SK-N-SH treated with all-trans-retinoic acid at 6 μM for 48 hours (cell line): ENCODE measurements at regions not wholly inside any gene's neighbourhood (a gene's known extent, or its start where the extent isn't known, plus 50 kb on each side); places are given as distances from the start of the nearest gene placed in this dataset.

Experiments used
- BACH2 ChIP-seq: fragments of 250-450 bp; sonication (Bioruptor Pico); IDR thresholded peaks from 2 replicates; pipeline ENCODE4 v1.9.0; 2021; ENCODE audit warnings: mild to moderate bottlenecking, borderline replicate concordance
- CSDC2 ChIP-seq: fragments of 250-450 bp; sonication (Bioruptor Pico); IDR thresholded peaks from 2 replicates; pipeline ENCODE4 v1.5.0; 2020; ENCODE audit warnings: mild to moderate bottlenecking, moderate library complexity
- ESRRG ChIP-seq: fragments of 250-450 bp; sonication (Bioruptor Pico); IDR thresholded peaks from 2 replicates; pipeline ENCODE4 v1.6.1; 2021; ENCODE audit warnings: mild to moderate bottlenecking
- PPARA ChIP-seq: fragments of 250-450 bp; sonication (Bioruptor Pico); IDR thresholded peaks from 2 replicates; pipeline ENCODE4 v1.5.0; 2020; ENCODE audit warnings: mild to moderate bottlenecking, borderline replicate concordance
- TSHZ2 ChIP-seq: fragments of 250-450 bp; sonication (Bioruptor Pico); IDR thresholded peaks from 2 replicates; pipeline ENCODE4 v1.5.0; 2020; ENCODE audit warnings: mild to moderate bottlenecking, moderate library complexity
- ZFP3 ChIP-seq: fragments of 250-450 bp; sonication (Bioruptor Pico); IDR thresholded peaks from 2 replicates; pipeline ENCODE4 v1.5.0; 2020; ENCODE audit warnings: mild to moderate bottlenecking, moderate library complexity
- ZFP30 ChIP-seq: fragments of 450-650 bp; formaldehyde crosslinking; IDR thresholded peaks from 2 replicates; pipeline ENCODE4 v1.5.0; 2022; ENCODE audit warnings: mild to moderate bottlenecking, moderate library complexity
- TF ChIP-seq, protein P1 (sequence below): fragments of 250-450 bp; sonication (Bioruptor Pico); IDR thresholded peaks from 2 replicates; pipeline ENCODE4 v1.8.0; 2020; ENCODE audit warnings: mild to moderate bottlenecking, moderate library complexity, borderline replicate concordance

DNA sequence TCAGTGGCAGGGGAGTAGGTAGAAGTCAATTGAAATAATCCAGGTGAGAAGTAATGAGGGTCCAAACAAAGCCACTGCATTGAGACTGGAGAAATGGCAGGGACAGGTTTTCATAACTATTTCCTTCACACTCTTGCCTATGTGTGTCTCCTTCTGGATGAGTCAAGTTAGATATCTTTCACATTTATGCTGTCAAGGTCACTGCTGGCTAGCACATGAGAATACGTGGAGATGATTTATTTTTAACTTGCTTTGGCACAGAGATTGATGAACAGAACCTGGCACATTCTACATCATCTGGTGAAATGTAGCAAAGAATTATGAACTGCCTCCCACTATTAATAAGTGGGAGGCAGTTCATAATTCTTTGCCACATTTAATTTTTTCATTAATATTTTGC, 66.7 kb upstream of the BOD1L1 start:
- TF ChIP-seq ZFP3 (no peak), BACH2 (no peak), CSDC2 (no peak), PPARA (CRISPR knock-in tag) (no peak), ZFP30 (CRISPR knock-in tag) (no peak), TSHZ2 (CRISPR knock-in tag) (no peak), ESRRG (no peak)
- TF ChIP-seq, protein P1, sequence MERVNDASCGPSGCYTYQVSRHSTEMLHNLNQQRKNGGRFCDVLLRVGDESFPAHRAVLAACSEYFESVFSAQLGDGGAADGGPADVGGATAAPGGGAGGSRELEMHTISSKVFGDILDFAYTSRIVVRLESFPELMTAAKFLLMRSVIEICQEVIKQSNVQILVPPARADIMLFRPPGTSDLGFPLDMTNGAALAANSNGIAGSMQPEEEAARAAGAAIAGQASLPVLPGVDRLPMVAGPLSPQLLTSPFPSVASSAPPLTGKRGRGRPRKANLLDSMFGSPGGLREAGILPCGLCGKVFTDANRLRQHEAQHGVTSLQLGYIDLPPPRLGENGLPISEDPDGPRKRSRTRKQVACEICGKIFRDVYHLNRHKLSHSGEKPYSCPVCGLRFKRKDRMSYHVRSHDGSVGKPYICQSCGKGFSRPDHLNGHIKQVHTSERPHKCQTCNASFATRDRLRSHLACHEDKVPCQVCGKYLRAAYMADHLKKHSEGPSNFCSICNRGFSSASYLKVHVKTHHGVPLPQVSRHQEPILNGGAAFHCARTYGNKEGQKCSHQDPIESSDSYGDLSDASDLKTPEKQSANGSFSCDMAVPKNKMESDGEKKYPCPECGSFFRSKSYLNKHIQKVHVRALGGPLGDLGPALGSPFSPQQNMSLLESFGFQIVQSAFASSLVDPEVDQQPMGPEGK (CRISPR knock-in tag): no peak
